ENCODE measurements at regions not wholly inside any gene's neighbourhood (a gene's known extent, or its start where the extent isn't known, plus 50 kb on each side); places are given as distances from the start of the nearest gene placed in this dataset.
"Not testable (repeated sequence)": the region's sequence is repeated elsewhere in the genome, so short reads cannot be mapped to it uniquely, and the experiment has no call there.

DNA sequence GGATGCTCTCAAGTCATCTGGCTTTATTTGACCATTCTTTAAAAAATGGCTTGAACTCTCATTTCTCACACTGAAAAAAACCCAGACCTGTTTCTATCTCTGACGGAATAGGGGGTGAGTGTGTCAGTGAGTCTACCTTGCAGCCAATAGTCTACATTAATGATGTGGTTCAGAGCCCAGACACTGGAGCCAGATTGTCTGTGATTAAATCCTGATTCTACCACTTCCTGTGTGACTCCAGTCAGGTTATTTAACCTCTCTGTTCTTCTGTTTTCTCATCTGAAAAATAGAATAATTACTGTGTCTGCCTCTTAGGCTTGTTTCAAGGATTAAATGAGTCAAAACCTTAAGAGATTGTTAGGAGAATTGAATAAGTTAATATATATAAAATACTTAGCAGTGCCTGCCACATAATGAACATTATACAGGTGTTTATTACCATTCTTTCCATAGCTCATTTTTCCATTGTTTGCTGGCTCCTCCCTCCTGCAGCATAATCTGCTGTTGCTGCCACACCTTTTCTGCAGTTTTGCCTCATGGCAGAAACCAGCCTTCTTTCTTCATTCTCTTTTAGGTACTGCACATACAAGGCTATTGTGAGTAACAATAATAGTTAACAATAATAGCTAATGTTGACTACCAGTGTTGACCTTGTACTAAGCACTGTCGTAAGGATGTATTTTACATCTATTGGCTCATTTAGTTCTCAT is 157.6 kb upstream of the IVNS1ABP start:
- no peak for DNase-seq

- DNase-seq = no peak
These were observed 156.1 kb upstream of the IVNS1ABP start for GRCh38 chr1:185473186-185473585.

- DNase-seq = no peak
These were observed 151.6 kb upstream of the IVNS1ABP start for GRCh38 chr1:185468626-185469025.

DNA sequence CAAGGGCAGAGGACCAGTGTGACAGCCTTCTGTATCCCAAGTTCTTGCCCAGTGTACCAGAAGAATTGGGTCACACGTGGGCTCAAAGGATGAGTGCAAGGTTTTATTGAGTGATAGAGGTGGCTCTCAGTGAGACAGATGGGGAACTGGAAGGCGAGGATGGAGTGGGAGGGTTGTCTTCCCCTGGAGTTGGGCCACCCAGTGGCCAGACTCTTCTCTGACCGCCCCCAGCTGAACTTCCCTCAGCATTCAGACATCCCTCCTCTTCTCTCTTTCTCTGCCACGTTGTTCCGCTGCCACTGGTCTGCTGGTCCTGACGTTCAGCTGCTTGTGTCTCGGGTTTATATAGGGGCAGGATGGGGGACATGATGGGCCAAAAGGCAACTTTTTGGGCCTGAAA is 150.1 kb upstream of the IVNS1ABP start:
- no peak for DNase-seq

GRCh38 chr1:185464777-185465176 is 147.7 kb upstream of the IVNS1ABP start:
- DNase-seq = no peak

DNA sequence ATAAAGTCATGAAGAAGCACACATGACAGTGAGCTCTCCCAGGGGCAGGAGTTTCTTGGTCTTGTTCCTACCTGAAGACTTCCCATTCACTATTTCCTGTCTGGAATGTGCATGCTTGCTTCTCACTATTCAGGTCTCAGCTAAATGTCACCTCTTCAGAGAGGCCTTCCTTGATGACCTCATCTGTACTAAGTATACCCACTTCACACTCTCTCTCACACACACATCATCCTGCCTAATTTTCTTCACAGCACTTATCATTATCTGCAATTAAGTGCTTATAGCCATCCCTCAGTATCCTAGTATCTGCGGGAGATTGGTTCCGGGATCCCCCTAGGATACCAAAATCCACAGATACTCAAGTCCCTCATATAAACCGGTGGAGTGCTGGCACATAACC is 146.4 kb upstream of the IVNS1ABP start:
- no peak for DNase-seq

- no peak for DNase-seq
These were observed 146.0 kb upstream of the IVNS1ABP start for GRCh38 chr1:185463011-185463410.

DNA sequence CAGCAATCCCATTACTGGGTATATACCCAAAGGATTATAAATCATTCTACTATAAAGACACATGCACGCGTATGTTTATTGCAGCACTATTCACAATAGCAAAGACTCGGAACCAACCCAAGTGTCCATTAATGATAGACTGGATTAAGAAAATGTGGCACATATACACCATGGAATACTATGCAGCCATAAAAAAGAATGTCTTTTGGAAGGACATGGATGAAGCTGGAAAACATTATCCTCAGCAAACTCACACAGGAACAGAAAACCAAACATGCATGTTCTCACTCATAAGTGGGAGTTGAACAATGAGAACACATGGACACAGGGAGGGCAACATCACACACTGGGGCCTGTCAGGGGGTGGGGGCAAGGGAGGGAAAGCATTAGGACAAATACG is 143.7 kb upstream of the IVNS1ABP start:
- not testable (repeated sequence) for DNase-seq

- no peak for DNase-seq
These were observed 142.1 kb upstream of the IVNS1ABP start for GRCh38 chr1:185459141-185459540.

- no peak for DNase-seq
These were observed 141.6 kb upstream of the IVNS1ABP start for GRCh38 chr1:185458670-185459069.

DNA sequence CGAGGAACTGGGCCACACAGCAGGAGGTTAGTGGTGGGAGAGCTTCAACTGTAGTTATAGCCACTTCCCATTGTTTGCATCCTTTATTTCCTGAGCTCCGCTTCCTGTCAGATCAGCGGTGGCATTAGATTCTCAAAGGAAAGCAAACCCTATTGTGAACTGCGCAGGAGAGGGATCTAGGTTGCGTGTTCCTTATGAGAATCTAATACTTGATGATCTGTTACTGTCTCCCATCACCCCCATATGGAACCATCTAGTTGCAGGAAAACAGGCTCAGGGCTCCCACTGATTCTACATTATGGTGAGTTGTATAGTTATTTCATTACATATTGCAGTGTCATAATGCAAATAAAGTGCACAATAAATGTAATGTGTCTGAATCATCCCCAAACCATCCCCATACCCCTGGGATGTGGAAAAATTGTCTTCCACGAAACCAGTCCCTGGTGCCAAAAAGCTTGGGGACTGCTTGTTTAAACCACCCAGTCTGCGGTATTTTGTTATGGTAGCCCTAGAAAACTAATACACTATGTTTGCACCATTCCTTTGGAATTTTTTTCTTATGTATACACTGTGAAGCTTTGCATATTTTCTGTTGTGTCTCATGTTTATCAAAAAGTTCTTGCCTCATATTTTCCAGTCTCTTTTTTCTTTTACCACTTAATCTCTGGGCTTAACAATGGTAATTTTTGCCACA is 136.6 kb upstream of the IVNS1ABP start:
- DNase-seq = no peak

- DNase-seq = no peak
These were observed 133.9 kb upstream of the IVNS1ABP start for GRCh38 chr1:185450917-185451316.

- DNase-seq = no peak
These were observed 133.2 kb upstream of the IVNS1ABP start for GRCh38 chr1:185450060-185450788.

GRCh38 chr1:185449378-185450059 is 132.5 kb upstream of the IVNS1ABP start:
- DNase-seq = no peak

GRCh38 chr1:185448591-185449186 is 131.6 kb upstream of the IVNS1ABP start:
- no peak for DNase-seq

DNA sequence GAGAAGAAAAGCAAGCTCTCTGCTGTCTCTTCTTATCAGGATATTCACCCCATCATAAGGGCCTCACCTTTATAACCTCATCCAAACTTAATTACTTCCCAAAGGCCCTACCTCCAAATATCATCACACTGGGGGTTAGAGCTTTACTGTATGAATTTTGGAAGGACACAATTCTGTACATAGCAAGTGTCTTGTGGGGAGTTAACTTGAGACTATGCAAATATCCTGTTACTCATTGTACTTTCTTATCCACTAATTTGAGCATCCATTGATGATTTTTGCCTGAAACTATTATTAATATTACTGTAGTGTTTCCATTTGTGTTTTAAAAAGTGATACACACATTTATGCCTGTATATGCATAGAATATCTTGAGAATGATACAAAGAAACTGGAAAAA is 129.1 kb upstream of the IVNS1ABP start:
- no peak for DNase-seq

- no peak for DNase-seq
These were observed 128.6 kb upstream of the IVNS1ABP start for GRCh38 chr1:185445594-185445993.

DNA sequence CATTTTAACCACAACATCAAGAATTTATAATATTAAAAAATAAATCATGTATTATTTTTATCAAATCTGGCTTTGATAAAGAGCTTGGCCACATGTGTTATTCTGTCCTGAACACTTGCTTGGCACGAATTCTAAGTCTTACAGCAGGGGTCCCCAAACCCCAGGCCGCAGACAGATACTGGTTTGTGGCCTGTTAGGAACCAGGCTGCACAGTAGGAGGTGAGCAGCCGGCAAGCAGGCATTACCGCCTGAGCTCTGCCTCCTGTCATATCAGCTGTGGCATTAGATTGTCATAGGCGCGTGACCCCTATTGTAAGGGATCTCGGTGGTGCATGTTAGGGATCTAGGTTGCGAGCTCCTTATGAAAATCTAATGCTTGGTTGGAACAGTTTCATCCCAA is 127.6 kb upstream of the IVNS1ABP start:
- no peak for DNase-seq

- DNase-seq = no peak
These were observed 125.0 kb upstream of the IVNS1ABP start for GRCh38 chr1:185442050-185442449.

- no peak for DNase-seq
These were observed 124.6 kb upstream of the IVNS1ABP start for GRCh38 chr1:185441605-185442004.

DNA sequence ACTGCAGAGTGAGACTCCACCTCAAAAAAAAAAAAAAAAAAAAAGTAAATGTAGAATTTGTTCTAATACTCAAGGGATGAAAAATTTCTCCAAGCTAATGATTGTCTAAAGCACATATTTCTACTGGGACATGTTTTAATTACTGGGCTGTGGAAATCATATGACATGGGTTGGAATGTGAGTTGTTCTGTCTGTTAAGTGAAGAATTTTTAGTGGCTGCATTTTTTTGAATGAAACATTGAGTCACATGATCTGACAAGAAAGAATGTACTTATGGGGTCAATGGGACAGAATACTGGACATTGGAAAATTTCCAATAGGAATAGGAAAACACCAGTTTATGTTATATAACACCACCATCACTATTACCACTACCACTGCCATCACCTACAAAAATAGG is 123.8 kb upstream of the IVNS1ABP start:
- no peak for DNase-seq

Measured in hypothalamus (tissue), 51 donors.